Activated T-cell treated with anti-CD3 and anti-CD28 coated beads for 24 hours (primary cell): ENCODE measurements at regions not wholly inside any gene's neighbourhood (a gene's known extent, or its start where the extent isn't known, plus 50 kb on each side); places are given as distances from the start of the nearest gene placed in this dataset.

Experiments used
- DNase-seq: peaks from one replicate; pipeline ENCODE4 v3.0.0-alpha.2; 2020; ENCODE audit warnings: low read depth

DNA sequence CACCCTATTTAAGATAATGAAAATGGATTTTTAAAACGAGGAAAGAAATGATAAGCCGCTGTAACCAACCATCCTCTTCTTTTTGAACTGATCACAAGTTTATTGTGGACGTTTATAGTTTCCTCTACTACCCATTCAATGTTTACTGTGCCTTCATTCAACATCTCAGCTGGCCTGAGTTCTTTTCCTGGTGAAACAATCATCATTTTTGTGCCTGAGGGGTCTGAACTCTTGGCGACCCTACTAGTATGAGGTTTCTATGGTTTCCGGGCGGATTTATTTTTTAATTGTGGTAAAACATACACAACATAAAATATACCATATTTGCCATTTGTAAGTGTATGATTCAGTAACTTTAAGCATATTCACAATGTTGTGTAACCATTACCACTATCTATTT lies 100.7 kb downstream of the SPRY1 start:
- no peak for DNase-seq

DNA sequence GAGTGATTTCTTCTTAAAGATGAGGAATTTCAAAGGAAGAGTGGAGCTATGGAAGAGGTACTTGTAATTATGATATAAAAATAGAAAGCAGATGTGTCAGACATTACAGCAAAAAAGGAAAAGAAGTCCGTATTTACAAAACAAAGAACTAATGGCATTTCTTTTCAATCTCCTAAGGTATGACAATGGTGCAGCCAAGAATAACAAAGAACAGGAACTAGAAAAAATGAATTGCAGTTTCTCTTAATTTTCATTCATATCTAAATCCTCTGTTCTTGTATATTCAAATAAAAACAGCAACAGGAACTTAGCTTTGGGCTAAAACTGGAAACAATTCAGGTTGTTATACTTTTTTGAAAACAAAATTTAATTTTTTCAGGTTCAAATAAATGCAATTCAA lies 105.1 kb downstream of the SPRY1 start:
- DNase-seq: no peak

DNA sequence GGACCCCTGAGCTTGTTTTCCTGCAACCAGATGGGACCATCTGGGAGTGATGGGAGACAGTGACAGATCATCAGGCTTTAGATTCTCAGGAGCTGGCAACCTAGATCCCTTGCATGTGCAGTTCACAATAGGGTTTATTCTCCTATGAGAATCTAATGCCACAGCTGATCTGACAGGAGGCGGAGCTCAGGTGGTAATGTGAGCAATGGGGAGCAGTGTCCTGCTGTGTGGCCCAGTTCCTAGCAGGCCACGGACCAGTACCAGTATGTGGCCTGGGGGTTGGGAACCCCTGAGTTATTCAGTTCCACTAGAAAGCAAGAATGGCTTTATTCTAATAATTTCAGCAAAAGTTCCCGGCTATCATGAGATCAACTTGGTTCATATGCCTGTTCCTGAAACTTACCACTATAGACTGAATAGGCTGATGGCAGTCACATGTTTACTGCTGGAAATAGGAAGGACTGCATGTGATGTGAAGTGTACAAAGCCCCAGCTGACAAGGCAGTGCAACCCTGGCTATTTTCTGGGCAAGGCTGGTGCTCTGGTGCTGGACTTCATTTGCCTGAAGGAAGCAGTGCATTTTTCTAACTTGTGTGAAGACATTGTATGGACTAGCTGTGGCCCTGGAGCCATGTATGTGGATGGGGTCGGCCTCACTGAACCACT lies 107.2 kb downstream of the SPRY1 start:
- no peak for DNase-seq

DNA sequence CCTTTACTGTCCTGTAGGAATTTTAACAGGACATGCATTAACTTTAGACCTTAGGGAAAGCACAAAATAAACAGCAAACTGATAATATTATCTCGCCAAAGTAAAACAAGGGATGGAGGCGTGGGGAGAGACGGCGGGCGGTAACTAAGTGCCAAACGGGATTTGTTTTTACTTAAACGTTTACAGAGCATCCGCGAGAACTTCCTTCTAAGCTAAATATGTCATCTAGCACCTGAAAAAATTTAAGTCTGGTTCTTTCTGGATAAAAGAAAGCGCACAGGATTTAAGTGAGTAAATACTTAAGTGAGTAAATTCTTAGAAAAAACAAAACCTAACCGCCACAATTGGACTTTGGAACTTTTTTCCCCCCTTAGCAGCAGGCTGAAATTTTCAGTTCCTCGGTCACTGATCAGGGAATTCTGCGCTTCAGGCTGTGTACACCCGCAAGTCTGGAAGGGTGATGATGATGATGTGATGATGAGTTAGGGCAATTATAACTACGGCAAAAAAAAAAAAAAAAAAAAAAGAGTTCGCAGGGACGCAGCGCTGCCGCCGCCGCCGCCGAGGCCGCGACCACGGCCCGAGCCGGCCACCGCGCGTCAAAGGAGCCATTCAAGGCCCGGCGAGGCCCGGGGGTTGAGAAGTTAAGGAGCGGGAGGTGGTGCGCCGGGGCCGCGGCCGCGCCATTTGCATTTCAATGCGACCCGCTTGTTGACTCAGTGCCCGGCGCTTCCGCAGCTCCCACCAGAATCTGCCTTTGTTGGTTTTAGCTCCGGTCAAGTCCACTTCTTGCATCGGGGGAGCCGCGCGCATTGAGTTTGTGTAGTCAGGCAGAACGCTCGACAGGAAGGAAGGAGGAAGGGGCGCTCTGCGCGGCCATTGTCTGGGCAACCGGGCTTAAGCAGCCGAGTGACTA lies 108.8 kb downstream of the SPRY1 start:
- no peak for DNase-seq

DNA sequence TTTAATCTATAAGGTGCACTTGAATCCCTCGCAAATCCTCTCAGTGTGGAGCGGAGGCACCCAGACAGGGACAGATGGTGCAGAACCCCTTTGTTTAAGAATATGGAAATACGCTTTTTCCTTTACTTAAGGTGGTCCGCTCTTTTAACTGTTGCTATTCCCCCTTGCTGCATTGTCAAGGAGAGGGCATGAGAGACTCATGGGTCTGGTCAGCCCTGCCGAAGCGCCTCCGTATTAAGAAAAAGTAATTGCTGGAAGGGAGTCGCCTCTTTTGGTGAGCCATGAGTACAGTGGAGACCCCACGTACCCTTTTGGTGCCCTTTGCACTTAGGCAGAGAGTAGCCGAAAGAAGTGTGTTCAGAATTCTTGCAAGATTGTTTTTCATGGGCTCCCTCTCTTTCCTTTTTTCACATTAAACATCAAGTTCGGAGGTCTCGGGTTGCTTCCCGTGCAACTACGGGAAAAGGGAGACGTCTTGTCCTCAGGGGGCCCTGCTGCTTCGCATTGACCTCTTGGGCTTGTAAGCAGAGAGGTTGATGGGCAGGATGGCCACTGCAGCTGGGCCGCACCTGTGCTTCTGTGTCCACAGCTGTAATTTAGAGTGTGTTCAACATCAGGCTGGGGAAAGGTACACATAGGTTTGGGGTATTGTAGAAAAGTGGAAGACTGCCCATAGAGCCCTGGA lies 109.6 kb downstream of the SPRY1 start:
- DNase-seq: no peak

DNA sequence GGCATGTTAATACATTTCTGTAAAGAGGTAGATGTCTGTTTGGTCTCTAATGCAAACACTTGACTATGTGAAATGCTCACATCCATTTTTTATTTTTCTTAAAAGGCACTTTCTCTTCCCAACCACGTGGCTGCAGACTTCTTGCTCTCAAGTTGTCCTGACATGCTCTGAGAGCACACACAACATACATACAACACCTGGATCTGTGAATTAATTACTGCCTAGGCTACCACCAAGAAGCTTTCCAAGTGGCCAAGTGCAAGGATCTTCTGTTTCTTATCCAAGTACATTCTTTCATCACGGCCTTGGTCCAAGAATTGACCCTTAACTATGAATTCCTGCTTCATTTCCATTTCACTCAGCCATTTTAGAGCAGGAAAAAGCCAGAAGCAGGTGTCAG lies 110.8 kb downstream of the SPRY1 start:
- DNase-seq: no peak

DNA sequence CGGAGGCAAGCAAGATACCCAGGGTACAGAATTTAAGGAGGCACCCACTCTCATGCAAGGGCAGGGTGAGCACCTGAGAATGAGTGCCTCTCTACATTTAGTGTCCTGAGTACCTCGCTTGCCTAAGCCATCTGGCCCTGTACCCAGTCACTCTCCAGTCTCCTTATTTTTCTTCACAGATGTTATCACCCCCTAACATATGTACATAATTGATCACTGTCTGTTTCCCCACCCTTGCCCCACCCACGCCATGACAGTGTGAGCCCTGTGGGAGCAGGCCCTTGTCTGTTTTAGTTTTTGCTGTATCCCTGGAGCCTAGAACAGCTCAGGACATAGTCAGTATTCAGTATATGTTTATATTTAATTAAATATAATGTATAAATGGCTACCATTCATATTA lies 113.6 kb downstream of the SPRY1 start:
- no peak for DNase-seq

DNA sequence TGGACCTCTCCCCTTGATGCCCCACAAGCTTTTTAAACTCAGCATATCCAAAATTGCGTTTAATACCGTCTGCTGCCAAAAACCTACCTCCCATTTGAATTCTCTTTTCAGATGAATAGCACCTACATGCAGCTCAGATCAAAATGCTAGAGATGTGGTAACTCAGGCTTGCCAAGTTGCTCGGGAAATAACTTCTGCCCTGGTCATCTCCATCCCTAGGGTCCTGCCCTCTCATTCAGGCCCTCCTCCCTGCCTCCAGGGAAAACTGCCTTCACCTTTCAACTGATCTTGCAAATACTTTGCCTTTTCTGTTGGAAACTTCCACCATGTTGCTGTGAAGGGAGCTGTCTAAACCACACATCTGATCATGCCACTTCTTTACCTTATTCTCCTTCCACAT lies 114.1 kb downstream of the SPRY1 start:
- no peak for DNase-seq

DNA sequence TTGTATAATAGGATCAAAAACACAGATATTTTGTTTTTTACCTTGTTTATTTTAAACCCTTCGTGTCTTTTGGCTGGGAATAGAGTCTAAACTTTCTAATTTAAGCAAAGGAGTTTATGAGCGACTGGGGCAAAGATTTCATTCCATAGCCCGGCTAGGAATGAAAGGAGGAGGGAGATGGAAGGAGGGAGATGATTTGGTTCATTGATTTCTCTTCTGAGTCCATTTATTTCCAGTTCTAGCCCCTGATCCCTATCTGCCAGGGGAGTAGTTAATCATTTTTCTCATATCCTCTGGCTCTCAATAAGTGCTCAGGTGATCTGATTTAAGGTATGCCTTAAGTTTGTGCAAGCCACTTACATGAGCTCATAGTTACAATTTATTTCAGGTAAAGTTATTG lies 120.0 kb downstream of the SPRY1 start:
- DNase-seq: no peak

DNA sequence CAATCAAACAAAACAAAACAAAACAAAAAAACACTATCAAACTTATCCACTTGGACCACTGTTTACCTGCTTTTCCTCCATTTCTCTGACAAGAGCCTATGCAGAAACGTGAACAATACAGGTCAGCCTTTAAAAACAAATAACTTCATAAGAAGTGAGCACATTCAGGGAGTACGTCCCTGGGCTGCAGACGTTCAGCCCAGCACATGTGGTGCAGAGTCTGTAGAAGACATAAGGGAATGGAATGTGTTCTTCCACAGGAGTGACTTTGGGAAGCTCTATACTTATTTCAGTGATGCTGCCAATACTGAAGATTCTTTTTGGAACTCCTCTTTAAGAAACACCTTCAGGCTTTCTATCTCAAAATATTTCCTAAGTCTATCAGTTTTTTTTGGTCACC lies 120.6 kb downstream of the SPRY1 start:
- DNase-seq: no peak

DNA sequence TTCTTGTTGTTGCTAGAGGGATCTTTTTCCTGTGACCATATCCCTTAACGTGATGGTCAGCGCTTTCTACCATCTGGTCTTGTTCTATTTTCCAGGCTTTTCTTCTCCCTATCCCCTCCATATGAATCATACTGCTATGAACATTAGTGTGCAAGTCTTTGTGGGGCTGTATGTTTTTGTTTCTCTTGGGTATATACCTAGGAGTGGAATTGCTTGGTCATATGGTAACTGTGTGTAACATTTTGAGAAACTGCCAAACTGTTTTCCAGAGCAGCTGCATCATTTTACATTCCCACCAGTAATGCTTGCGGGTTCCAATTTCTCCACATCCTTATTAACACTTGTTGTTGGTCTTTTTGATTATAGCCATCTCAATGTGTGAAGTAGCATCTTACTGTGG lies 121.4 kb downstream of the SPRY1 start:
- DNase-seq: no peak

DNA sequence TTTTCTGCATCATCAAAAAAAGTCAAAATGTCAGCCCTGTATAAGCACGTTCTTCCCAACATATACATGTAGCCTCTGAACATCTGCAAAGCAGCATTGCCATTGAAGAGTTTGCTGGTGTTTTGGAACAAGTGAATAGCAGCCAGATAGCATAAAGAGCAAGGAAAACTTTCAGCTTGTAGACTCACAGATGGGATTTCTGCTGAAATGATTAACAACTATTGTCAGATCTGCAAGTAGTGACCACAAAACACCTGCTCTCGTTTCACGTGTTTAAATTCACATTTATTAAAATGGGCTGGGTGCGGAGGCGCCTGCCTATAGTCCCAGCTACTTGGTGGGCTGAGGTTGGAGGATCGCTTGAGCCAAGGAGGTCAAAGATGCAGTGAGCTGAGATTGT lies 123.7 kb downstream of the SPRY1 start:
- no peak for DNase-seq

DNA sequence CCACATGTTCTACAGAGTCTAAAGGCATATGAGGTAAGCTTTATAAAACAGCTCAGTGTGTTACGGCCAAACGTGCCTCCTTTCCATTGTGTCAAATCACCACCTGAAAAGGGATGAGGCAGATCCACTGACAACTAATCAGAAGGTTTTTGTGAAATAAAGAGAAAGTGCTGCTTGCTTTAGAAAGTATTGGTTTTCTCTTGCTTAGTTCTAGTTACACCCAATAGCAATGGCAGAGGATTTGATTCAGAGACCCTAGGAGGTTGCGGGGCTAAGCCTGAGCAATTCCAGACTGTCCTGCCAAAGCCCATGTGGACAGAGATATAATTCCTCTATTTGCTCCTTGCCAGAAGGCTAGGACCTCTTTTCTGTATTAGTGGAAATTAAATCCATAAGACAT lies 125.5 kb downstream of the SPRY1 start:
- no peak for DNase-seq

DNA sequence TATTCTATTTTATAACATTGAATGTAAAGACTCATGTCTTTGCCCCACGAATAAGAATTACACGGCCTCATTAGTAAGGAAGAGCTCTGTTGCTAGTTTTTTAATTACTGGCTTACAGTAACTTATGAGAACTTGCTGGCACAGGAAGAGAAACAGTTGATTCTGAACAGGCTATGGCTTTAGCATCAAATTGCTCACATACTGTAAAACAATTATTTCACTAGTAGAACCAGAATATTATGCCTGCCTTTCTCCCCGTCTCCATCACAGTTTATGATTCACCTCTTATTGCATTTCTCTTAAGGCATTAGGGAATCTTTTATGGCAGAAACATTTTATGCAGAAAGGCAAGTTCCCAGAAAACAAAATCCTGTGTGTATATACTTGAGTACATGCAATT lies 126.1 kb downstream of the SPRY1 start:
- DNase-seq: no peak

DNA sequence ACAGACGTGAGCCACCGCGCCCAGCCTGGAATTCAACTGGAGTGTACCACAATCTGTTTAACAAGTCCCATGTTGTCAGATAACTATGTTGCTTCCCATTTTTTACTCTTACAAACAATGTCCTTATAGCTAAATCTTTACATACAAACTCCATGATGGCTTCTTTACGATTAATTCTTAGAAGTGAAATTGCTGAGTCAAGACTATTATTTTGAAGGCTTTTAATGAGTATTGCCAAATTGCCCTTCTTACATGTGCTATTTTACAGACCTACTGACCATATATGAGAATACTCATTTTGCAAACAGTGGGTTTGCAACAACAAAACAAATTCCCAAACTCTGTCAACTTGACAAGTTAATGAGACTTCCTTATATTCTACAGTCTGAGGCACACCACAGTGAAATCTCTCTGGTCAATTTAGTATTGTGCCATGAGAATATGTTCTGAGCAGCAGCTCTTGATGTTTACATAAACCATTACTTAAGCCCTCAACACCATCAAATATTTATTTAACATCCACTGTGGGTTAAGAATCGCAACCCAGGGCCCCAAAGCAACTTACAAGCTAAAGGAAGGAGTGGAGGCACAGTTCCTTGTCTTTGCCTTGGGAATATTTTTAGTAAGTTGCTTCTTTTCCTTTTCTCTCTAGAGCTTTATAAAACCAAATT lies 128.5 kb downstream of the SPRY1 start:
- DNase-seq: no peak

DNA sequence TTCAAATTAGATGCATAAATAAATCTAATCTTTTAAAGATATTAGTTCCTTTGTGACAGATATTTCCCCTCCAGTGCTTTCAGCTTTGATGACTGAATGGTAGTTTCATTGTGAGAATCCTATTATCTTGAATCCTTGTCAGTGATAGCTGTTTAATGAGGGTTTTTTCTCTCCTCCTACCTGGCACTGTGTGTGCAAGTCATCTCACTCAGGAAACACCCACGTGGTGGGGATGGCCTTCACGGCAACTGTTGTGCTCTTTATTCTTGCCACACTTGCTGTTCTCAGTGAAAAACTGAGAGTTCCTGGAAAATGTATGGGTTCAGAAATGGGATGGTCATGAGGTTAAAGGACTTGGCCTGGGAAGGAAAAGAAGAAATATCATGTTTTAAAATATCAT lies 129.9 kb downstream of the SPRY1 start:
- no peak for DNase-seq

DNA sequence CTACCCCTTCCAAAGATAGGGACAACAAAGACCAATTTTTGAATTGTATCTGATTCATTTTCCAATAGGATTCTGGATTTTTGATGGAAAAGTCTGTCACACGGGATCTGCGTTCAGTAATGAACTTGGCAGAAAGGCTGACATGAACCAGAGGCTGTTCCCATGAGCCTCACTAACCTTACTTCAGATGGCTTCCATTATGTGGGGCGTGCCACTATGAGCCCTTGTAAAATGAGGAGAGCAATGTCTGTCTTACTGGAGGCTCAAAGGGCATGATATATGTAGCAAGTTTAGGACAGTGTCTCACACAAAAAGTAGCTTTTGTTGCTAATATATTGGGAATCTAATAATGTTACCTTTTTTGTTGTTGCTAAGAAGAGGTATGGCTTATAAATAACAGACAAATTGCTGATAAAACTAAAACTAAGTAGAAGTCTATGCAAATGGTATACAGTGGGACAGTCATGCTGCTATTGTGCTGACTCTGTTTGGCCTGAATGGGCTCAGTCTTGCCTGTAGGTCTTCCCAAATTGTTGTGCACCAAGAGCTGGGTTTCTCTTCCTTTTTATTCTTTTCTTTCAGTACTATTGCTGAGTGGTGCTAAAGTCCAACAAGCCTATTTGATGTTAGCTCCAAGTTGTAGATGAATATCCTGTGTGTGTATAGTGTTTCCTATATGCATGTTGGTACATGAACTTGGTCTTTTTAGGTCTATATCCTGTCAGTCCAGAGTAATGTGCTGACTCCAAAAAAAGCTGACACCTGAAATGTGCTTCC lies 132.1 kb downstream of the SPRY1 start:
- no peak for DNase-seq

DNA sequence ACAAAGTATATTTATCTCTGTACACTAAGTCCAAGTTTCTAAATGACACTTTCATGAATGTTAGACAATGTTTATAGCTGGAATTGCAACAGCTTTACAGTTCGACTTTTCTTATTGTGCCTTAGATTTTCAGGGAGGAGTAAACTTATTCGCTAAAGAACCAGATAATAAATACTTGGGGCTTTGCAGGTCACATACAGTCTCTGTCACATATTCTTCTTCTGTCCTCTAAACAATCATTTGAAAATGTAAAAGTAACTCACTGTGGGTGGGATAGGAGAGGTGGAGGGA lies 132.6 kb downstream of the SPRY1 start:
- DNase-seq: no peak

DNA sequence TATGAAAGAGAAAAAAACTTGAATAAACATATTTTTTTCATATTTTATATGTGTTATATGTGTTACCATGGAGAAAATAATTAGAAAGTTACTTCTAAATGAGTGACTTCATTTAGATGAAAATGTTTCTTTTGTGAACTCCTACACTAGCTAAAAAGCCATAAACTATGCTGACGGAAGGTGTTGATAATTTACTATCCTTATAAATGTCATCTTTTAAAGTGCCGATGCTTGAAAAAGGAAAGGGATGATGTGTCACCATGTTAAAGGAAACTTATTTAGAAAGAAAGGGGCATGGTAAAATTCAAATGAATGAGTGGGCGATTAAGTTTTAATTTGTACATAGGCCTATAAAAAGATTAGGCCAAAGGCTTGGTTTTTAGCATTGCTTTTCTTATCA lies 133.8 kb downstream of the SPRY1 start:
- no peak for DNase-seq

DNA sequence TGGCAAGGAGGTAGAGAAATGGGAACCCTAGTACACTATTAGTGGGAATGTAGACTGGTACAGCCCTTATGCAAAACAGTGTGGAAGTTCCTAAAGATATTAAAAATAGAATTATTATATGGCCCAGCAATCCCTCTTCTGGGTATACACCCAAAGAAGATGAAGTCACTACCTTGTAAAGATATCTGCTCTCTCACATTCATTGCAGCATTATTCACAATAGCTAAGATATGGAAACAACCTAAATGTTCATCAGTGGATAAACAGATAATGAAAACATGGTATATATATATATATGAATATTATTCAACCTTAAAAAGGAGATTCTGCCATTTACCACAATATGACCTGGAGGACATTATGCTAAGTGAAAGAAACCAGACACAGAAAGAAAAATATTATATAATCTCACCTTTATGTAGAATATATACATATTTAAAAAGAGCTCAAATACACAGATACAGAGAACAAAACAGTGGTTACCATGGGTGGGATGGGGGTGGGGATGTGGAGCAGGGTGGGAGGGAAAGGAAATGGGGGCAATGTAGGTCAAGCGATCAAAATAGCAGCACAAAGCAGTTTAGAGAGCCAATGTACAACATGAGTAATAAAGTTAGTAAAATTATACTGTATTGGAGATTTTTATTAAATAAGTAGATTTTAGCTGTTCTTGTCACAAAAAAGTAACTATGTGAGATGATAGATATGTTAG lies 138.6 kb downstream of the SPRY1 start:
- no peak for DNase-seq

DNA sequence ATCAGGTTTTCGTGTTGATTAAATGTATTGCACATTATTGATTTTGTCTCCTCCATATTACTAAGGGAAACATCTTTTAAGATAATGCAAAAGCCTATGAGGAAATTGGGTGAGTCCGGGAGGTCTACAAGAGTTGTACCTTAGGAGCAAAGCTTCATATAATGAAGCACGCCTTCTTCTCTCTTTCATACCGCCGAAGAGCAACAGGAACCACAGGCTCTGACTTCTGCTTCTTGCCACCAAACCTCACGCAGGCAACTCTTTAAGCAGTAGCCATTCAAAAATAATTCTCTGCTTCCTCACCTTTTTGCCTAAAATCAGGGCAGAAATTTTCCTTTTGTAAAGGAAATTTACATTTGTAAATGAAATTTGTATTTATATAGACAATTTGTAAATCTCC lies 139.6 kb downstream of the SPRY1 start:
- no peak for DNase-seq
